ENCODE measurements at regions not wholly inside any gene's neighbourhood (a gene's known extent, or its start where the extent isn't known, plus 50 kb on each side); places are given as distances from the start of the nearest gene placed in this dataset.

DNA sequence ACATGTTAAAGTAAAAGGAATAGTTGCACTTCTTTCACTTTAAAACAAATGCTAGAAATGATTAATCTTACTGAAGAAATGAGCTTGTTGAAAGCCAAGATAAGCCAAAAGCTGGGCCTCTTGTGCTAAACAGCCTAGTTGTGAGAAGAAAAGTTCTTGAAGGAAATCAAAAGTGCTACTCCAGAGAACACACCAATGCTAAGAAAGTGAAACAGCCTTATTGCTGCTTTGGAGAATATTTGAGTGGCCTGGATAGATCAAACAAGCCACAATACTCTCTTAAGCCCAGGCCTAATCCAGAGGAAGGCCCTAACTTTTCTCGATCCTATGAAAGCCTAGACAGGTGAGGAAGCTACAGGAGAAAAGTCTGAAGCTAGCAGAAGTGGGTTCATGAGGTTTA is 967.9 kb upstream of the INTU start:
- TF ChIP-seq, protein P1, sequence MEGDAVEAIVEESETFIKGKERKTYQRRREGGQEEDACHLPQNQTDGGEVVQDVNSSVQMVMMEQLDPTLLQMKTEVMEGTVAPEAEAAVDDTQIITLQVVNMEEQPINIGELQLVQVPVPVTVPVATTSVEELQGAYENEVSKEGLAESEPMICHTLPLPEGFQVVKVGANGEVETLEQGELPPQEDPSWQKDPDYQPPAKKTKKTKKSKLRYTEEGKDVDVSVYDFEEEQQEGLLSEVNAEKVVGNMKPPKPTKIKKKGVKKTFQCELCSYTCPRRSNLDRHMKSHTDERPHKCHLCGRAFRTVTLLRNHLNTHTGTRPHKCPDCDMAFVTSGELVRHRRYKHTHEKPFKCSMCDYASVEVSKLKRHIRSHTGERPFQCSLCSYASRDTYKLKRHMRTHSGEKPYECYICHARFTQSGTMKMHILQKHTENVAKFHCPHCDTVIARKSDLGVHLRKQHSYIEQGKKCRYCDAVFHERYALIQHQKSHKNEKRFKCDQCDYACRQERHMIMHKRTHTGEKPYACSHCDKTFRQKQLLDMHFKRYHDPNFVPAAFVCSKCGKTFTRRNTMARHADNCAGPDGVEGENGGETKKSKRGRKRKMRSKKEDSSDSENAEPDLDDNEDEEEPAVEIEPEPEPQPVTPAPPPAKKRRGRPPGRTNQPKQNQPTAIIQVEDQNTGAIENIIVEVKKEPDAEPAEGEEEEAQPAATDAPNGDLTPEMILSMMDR (IDR thresholded peaks at IDR 0.05; ENCODE audit: borderline replicate concordance, extremely low read depth, low read length, poor library complexity, severe bottlenecking) = no peak
- TF ChIP-seq EZH2 (IDR thresholded peaks at IDR 0.05; ENCODE audit: borderline replicate concordance, low read depth, low read length, severe bottlenecking) = no peak
